SKM-1 treated with dmso at 0.1 percent for 144 hours (cell line): ENCODE measurements at regions not wholly inside any gene's neighbourhood (a gene's known extent, or its start where the extent isn't known, plus 50 kb on each side); places are given as distances from the start of the nearest gene placed in this dataset.
A peak's percentile ranks its signal among the peaks of the same experiment; 100 is the strongest.

ENCODE experiments used
- DNase-seq: peaks from one replicate; lab custom pipeline; 2025; ENCODE audit not compliant: unreplicated experiment; lab: John Stamatoyannopoulos, UW

GRCh38 chr11:95404370-95404769 is 173.4 kb upstream of the SESN3 start:
- no peak for DNase-seq

DNA sequence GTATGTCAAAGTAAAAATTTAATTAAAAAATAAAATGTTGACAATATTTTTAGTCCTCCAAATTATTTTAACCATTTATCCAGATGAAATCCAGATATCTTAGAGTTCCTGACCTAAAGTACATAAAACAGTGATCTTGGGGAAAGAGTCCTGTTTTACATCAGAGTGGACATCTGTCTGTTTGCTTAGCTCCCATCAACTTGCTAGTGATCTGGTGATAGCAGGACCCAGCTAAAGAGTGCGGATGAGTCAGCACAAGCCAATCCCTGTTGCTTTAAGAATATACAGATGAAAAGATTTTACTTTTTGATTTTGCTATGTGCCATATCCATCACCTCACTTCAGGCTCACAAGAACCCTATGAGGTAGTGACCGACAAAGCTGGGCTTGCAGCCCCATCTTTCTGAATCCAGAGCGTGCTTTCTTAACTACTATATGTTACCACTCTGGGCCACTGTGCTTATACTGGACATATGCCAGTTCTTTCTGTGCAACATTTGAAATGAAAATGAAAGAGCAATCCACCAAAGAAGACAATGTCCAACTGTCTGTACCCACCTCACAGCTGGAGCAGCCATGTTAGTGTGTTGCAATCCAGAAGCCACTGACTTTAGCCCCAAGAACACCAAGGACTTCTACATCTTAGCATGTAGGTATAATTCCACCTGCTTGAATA is 167.6 kb upstream of the SESN3 start:
- no peak for DNase-seq

DNA sequence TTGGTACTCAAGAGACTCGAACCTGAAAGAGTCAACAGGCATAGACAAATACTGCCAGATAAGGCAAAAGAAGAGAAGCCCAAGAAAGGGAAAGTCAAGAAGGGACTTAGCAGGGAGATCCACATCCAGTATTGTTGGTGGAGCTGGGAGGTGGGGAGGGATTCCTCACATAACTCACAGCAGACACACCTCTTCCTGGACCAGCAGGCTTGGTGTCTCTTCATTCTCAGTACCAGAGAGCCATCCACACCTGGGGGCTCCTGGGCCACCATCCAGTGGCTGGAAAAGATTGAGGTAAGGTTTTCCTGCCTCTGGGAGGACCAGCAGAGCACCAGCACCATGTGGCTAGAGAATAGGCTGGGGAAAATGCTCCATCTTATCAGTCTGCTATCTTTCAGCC is 161.6 kb upstream of the SESN3 start:
- no peak for DNase-seq

- no peak for DNase-seq
Measured at GRCh38 chr11:95389427-95389826, 158.4 kb upstream of the SESN3 start.

GRCh38 chr11:95388086-95388485 is 157.1 kb upstream of the SESN3 start:
- DNase-seq: no peak

GRCh38 chr11:95387325-95387724 is 156.3 kb upstream of the SESN3 start:
- DNase-seq: no peak

GRCh38 chr11:95385577-95385976 is 154.6 kb upstream of the SESN3 start:
- no peak for DNase-seq

GRCh38 chr11:95379479-95379878 is 148.5 kb upstream of the SESN3 start:
- DNase-seq: no peak

- no peak for DNase-seq
Measured at GRCh38 chr11:95378789-95379188, 147.8 kb upstream of the SESN3 start.

DNA sequence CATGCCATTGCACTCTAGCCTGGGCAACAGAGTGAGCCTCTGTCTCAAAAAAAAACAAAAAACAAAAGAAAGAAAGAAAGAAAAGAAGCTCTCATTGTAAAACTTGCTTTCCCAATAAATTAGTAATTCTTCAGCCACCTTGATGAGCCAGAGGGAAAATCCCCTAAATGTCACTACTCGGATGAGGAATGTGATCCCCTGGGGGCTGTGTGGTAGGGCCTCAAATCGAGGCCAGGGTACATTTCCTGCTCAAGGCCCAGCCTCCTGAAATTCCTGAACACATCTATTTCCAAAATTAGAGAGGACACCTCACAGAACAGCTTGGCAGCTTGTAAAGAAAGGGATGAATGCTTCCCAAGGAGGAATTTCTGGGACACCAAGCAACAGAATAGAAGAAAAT is 147.1 kb upstream of the SESN3 start:
- no peak for DNase-seq

- DNase-seq: no peak
Measured at GRCh38 chr11:95375886-95376285, 144.9 kb upstream of the SESN3 start.

GRCh38 chr11:95375451-95375850 is 144.4 kb upstream of the SESN3 start:
- no peak for DNase-seq

DNA sequence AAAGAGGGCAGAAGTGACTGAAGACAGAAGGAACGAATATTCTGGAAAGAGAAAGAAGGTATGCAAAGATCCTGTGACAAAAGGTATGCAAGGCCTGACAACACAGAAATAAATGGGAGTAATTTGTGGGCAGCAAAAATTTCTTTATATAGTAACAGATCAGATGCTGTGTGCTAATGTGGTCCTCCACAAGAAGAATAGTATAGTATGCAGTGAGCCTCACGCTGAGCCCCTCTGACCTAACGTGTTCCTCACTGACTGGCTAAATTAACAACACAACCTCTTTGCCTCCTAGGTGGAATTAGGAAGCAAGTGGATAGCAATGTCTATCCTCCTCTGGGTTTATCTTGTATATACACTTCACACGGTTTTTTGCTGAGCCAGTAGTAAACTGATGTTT is 143.1 kb upstream of the SESN3 start:
- DNase-seq: no peak

DNA sequence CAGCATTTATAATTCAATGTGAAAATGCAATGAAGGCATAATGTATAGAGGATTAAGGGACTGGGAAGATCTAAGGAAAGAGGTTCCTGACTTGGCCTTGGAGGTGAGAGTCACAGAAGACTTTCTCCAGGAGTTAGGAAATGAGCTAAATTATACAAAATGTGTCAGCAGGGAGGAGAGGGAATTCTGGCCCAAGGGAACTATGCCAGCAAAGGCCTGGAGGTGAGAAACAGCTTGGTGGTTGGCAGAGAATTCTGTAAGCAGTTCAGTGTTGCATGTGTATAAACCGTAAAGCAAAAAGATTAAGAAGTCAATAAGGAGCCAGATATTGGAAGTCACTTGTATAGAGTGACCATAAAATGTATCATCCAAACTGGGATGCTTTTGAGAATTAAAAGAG is 142.2 kb upstream of the SESN3 start:
- DNase-seq: no peak

GRCh38 chr11:95372097-95372656 is 141.2 kb upstream of the SESN3 start:
- no peak for DNase-seq

- peak; percentile 76 for DNase-seq
Measured at GRCh38 chr11:95371153-95371552, 140.2 kb upstream of the SESN3 start.

DNA sequence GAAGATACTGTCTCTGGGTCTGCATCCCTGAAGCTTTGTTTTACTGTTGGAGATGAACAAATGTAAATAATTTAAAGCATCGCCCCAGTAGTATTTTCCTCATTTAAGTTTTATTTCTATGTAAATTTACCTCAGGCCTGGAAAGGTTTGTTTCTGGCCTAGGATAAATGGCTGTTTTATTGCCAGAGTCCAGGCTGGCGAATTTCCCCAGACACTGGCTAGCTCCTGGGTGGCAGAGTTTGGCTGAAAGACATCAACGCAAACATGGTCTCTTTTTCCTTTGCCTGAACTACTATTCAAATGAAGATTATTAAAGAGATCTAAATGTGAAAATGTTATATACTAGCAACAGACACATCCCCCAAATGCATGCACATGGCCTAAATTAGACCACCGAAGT is 136.7 kb upstream of the SESN3 start:
- DNase-seq: no peak

DNA sequence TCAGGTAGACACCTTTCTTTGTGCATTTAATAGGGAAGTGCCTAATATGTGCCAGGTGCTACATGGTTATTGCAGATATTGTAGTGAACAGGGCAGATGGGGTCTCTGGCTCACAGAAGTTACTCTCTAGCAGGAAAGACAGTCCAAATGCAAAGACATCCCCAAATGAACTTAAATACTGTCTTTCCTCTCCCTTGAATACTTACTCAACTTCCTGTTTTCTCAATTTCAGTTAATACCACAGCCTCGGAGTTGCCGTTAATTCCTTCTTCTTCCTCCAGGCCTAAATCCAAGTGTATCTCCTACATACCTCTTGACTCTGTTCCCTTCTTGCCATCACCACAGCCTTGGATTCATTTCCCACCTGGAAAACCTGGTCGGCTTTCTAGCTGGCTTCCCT is 134.3 kb upstream of the SESN3 start:
- DNase-seq: peak; percentile 94

GRCh38 chr11:95364324-95365295 is 133.6 kb upstream of the SESN3 start:
- no peak for DNase-seq

DNA sequence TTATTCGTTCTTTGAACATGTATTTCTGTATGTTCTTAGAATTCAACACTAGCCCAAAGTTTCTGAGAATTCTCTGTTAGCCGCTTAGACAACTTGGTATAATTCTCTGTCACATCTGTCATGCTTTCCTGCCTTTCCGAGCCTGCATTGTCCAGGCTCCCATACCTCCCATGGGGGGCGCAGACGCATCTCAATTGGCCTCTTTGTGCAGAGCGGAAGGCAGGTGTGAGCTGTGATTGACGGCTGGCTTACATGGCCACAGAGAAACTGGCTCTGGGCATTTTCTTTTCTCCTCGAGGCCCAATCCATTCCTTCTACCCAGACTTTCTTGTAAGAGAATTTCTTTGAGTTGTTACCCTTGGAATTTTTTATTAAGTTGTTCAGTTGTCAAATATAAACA is 132.7 kb upstream of the SESN3 start:
- DNase-seq: no peak

DNA sequence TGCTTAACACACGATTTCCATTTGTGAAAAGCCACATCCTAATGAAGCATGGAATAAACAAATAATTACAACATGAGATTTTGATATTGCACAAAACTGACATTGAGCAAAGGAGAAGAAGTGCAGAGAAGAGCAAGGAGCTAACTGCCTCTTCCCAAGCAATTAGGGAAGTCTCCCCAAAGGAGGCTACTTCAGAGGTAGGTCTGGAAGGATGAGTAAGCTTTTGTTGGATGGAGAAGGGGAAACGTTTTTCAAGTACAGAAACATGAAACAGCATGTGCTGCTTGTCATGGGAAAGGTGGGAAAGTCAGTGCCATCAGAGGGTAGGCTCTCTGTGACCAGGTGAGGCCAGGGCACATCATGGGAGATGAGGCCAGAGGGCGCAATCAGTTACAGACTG is 132.2 kb upstream of the SESN3 start:
- peak; percentile 77 for DNase-seq

GRCh38 chr11:95361180-95361579 is 130.2 kb upstream of the SESN3 start:
- DNase-seq: no peak
